ENCODE measurements at regions not wholly inside any gene's neighbourhood (a gene's known extent, or its start where the extent isn't known, plus 50 kb on each side); places are given as distances from the start of the nearest gene placed in this dataset.

- H3K36me3 ChIP-seq: no peaks in the 10 kb centered on the region
- WGBS, 2 donors: 80 to 81% methylated on average over 6 of the region's 6 CpGs
- peaks cover 0 to 30% (median 27%) of the 10 kb centered on the region in 4 donors for H3K4me1 ChIP-seq
- TF ChIP-seq EP300 (IDR thresholded peaks at IDR 0.05) (no peak), CTCF (IDR thresholded peaks at IDR 0.05) (no peak), POLR2A (IDR thresholded peaks at IDR 0.05) (no peak), POLR2AphosphoS5 (IDR thresholded peaks at IDR 0.05) (no peak)
- H3K9me3 ChIP-seq: peaks cover 0 to 7% (median 0%) of the 10 kb centered on the region in 4 donors
- no peak overlapping the region for H3K27ac ChIP-seq
- H3K4me3 ChIP-seq: no peak overlapping the region
- DNase-seq: no peak
- H3K27me3 ChIP-seq: no peaks in the 10 kb centered on the region
- intact Hi-C loops (cut with DNase I): no loop called here
Measured at GRCh38 chr9:134214386-134214765, 50.0 kb upstream of the RNU6ATAC start.

GRCh38 chr9:134214766-134215419, 50.5 kb upstream of the RNU6ATAC start:
- H3K4me1 ChIP-seq: peaks cover 0 to 30% (median 27%) of the 10 kb centered on the region in 4 donors
- TF ChIP-seq POLR2A (IDR thresholded peaks at IDR 0.05) (no peak), EP300 (IDR thresholded peaks at IDR 0.05) (no peak), POLR2AphosphoS5 (IDR thresholded peaks at IDR 0.05) (no peak), CTCF (IDR thresholded peaks at IDR 0.05) (no peak)
- WGBS, 2 donors: 82 to 83% methylated on average over 22 of the region's 22 CpGs

GRCh38 chr9:134215420-134215698, 51.0 kb upstream of the RNU6ATAC start:
- intact Hi-C loops (cut with DNase I): no loop called here
- WGBS, 2 donors: 70 to 76% methylated on average over 7 of the region's 7 CpGs
- H3K4me1 ChIP-seq: peaks cover 0 to 27% (median 25%) of the 10 kb centered on the region in 4 donors
- DNase-seq: peak; percentile 69
- TF ChIP-seq POLR2A (IDR thresholded peaks at IDR 0.05) (no peak), CTCF (IDR thresholded peaks at IDR 0.05) (no peak), POLR2AphosphoS5 (IDR thresholded peaks at IDR 0.05) (no peak), EP300 (IDR thresholded peaks at IDR 0.05) (no peak)
- peaks cover 0 to 7% (median 0%) of the 10 kb centered on the region in 4 donors for H3K9me3 ChIP-seq
- no peak overlapping the region for H3K4me3 ChIP-seq
- H3K27me3 ChIP-seq: no peaks in the 10 kb centered on the region
- peak overlapping the region; percentile 15 to 53 (median 40) for H3K27ac ChIP-seq
- H3K36me3 ChIP-seq: no peaks in the 10 kb centered on the region

More at GRCh38 chr9:134214766-134215419, 50.5 kb upstream of the RNU6ATAC start:
- Histone ChIP-seq H3K36me3 (no peaks in the 10 kb centered on the region), H3K9me3 (peaks cover 0 to 7% (median 0%) of the 10 kb centered on the region in 4 donors), H3K4me3 (no peak overlapping the region), H3K27ac (peak overlapping the region; percentile 15 to 53 (median 40)), H3K27me3 (no peaks in the 10 kb centered on the region)
- intact Hi-C loops (cut with DNase I): no loop called here
- DNase-seq: peak; percentile 67

GRCh38 chr9:134215699-134216448, 51.5 kb upstream of the RNU6ATAC start:
- Histone ChIP-seq H3K9me3 (peaks cover 0 to 7% (median 0%) of the 10 kb centered on the region in 4 donors), H3K27ac (peak overlapping the region; percentile 15 to 53 (median 40)), H3K4me3 (no peak overlapping the region), H3K36me3 (no peaks in the 10 kb centered on the region), H3K4me1 (peaks cover 0 to 22% (median 19%) of the 10 kb centered on the region in 4 donors), H3K27me3 (no peaks in the 10 kb centered on the region)
- 70 to 72% methylated on average over 32 of the region's 32 CpGs for WGBS, 2 donors
- peak in 1 of 4 donors; percentile 24 for TF ChIP-seq POLR2AphosphoS5 (IDR thresholded peaks at IDR 0.05)
- TF ChIP-seq EP300 (IDR thresholded peaks at IDR 0.05): no peak
- DNase-seq: no peak
- intact Hi-C loops (cut with DNase I): no loop called here

GRCh38 chr9:134216449-134216951, 52.1 kb upstream of the RNU6ATAC start:
- Histone ChIP-seq H3K4me1 (peaks cover 0 to 16% (median 15%) of the 10 kb centered on the region in 4 donors), H3K36me3 (no peaks in the 10 kb centered on the region), H3K4me3 (no peak overlapping the region), H3K27me3 (no peaks in the 10 kb centered on the region), H3K27ac (peak overlapping the region in 2 of 4 donors; percentile 30 to 53), H3K9me3 (peaks cover 0 to 7% (median 0%) of the 10 kb centered on the region in 4 donors)
- TF ChIP-seq POLR2A (IDR thresholded peaks at IDR 0.05): no peak
- TF ChIP-seq POLR2AphosphoS5 (IDR thresholded peaks at IDR 0.05): no peak
- TF ChIP-seq CTCF (IDR thresholded peaks at IDR 0.05): no peak
- no peak for TF ChIP-seq EP300 (IDR thresholded peaks at IDR 0.05)
- DNase-seq: peak; percentile 45
- WGBS, 2 donors: 65 to 78% methylated on average over 14 of the region's 14 CpGs
- intact Hi-C loops (cut with DNase I): no loop called here

Data from sigmoid colon (tissue), 6 donors.